ENCODE measurements at regions not wholly inside any gene's neighbourhood (a gene's known extent, or its start where the extent isn't known, plus 50 kb on each side); places are given as distances from the start of the nearest gene placed in this dataset.

DNA sequence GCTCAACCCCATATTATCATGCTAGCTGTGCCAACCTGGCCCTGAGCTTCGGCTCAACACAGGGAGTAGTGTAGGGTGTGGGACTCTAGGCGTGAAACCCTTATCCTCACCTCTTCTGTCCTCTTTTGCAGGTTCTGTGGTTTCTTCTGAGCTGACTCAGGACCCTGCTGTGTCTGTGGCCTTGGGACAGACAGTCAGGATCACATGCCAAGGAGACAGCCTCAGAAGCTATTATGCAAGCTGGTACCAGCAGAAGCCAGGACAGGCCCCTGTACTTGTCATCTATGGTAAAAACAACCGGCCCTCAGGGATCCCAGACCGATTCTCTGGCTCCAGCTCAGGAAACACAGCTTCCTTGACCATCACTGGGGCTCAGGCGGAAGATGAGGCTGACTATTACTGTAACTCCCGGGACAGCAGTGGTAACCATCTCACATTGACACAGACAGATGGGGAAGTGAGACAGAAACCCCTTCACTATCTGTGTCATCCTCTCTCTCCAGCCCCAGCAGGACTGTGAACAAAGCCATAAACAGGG is 76.4 kb downstream of the GGTLC2 start (continued):
- TF ChIP-seq, protein P1, sequence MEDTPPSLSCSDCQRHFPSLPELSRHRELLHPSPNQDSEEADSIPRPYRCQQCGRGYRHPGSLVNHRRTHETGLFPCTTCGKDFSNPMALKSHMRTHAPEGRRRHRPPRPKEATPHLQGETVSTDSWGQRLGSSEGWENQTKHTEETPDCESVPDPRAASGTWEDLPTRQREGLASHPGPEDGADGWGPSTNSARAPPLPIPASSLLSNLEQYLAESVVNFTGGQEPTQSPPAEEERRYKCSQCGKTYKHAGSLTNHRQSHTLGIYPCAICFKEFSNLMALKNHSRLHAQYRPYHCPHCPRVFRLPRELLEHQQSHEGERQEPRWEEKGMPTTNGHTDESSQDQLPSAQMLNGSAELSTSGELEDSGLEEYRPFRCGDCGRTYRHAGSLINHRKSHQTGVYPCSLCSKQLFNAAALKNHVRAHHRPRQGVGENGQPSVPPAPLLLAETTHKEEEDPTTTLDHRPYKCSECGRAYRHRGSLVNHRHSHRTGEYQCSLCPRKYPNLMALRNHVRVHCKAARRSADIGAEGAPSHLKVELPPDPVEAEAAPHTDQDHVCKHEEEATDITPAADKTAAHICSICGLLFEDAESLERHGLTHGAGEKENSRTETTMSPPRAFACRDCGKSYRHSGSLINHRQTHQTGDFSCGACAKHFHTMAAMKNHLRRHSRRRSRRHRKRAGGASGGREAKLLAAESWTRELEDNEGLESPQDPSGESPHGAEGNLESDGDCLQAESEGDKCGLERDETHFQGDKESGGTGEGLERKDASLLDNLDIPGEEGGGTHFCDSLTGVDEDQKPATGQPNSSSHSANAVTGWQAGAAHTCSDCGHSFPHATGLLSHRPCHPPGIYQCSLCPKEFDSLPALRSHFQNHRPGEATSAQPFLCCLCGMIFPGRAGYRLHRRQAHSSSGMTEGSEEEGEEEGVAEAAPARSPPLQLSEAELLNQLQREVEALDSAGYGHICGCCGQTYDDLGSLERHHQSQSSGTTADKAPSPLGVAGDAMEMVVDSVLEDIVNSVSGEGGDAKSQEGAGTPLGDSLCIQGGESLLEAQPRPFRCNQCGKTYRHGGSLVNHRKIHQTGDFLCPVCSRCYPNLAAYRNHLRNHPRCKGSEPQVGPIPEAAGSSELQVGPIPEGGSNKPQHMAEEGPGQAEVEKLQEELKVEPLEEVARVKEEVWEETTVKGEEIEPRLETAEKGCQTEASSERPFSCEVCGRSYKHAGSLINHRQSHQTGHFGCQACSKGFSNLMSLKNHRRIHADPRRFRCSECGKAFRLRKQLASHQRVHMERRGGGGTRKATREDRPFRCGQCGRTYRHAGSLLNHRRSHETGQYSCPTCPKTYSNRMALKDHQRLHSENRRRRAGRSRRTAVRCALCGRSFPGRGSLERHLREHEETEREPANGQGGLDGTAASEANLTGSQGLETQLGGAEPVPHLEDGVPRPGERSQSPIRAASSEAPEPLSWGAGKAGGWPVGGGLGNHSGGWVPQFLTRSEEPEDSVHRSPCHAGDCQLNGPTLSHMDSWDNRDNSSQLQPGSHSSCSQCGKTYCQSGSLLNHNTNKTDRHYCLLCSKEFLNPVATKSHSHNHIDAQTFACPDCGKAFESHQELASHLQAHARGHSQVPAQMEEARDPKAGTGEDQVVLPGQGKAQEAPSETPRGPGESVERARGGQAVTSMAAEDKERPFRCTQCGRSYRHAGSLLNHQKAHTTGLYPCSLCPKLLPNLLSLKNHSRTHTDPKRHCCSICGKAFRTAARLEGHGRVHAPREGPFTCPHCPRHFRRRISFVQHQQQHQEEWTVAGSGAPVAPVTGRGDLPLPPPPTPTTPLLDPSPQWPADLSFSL (CRISPR knock-in tag; IDR thresholded peaks at IDR 0.05): no peak

DNA sequence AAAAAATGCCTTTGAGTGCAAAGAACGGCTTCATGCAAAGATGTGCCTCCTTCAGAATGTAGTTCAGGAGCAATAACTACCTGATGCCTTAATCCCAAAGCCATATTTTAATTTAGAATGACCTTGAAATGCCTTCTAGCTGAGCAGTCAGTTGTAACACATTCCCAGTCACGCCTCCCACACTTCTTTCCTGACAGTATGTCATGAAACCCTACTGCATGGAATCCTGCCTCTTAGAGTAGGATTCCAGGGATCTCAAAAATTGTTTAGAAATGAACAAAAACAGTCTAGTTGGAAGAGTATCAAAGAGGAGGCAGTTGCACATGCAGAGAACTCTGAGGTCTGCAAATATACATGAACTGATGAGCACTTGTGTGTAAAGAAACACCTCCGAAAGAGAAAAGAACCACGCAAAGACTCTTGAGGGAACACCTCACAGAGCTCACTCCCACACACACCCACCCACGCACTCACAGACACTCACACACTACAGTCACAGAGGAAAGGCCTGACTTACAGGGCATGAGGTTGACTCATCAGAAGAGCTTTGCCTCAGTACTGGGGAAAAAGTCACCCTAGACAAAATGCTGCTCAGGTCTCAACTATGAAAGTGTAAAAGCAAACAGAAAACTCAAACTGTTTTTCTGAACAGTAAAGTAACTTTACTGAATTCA is 77.4 kb downstream of the GGTLC2 start:
- no peak for FAIRE-seq
- ChIA-PET CTCF (ENCODE audit: low intra/inter-chr PET ratio, low total read pairs) (no interaction called here), POLR2A (no interaction called here)
- H3K4me1 ChIP-seq (ENCODE audit: insufficient read depth, low read length): no peaks in the 10 kb centered on the region
- no peaks in the 10 kb centered on the region for H4K20me1 ChIP-seq (ENCODE audit: insufficient read depth, low read length)
- H3K4me2 ChIP-seq (ENCODE audit: low read depth, low read length): no peak overlapping the region
- no peak overlapping the region for H3K9ac ChIP-seq (ENCODE audit: insufficient read depth, low read depth, low read length)
- no peak overlapping the region for H2AFZ ChIP-seq (ENCODE audit: low read length)
- no peaks in the 10 kb centered on the region for H3K79me2 ChIP-seq (ENCODE audit: insufficient read depth, low read length)
- H3K9me3 ChIP-seq (ENCODE audit: low read length): no peaks in the 10 kb centered on the region
- H3K27me3 ChIP-seq (ENCODE audit: control insufficient read depth in 1 of 2, insufficient read depth in 2 of 2, low read length in 2 of 2): peaks cover 0 to 18% of the 10 kb centered on the region in 2 experiments; a peak in 1 of 5 replicates
- in situ Hi-C loops (cut with HindIII; ENCODE audit: extremely low pct_ligation_motif_present, low pct_unique_long_range_greater_than_20kb): no loop called here
- ATAC-seq: no peak
- no TSS peak for BruUV-seq (replicated peaks)
- H3K4me3 ChIP-seq (replicated peaks in 1 of 3; ENCODE audit: insufficient read depth in 1 of 3, low read depth in 2 of 3, low read length in 3 of 3): no peak overlapping the region
- DNase-seq (ENCODE audit: low spot score): no peak
- 2% methylated on average over 5 of the region's 5 CpGs for WGBS (ENCODE audit: low lambda C conversion rate)
- H3K27ac ChIP-seq (ENCODE audit: extremely low read length, insufficient read depth, low read length): no peak overlapping the region
- H3K36me3 ChIP-seq (replicated peaks in 1 of 2; ENCODE audit: control insufficient read depth in 1 of 2, insufficient read depth in 2 of 2, low read length in 2 of 2): no peaks in the 10 kb centered on the region
- intact Hi-C loops (cut with micrococcal nuclease; ENCODE audit: unreplicated experiment): no loop called here
- TF ChIP-seq ZSCAN9 (CRISPR knock-in tag; IDR thresholded peaks at IDR 0.05; ENCODE audit: borderline replicate concordance) (no peak), ZNF557 (CRISPR knock-in tag; IDR thresholded peaks at IDR 0.05) (no peak), KLF9 (CRISPR knock-in tag; IDR thresholded peaks at IDR 0.05; ENCODE audit: low read depth) (no peak), GABPB1 (CRISPR knock-in tag; IDR thresholded peaks at IDR 0.05) (no peak), MYC (CRISPR knock-in tag; IDR thresholded peaks at IDR 0.05; ENCODE audit: borderline replicate concordance) (no peak), ONECUT2 (CRISPR knock-in tag; IDR thresholded peaks at IDR 0.05) (no peak)
- TF ChIP-seq, protein P2, sequence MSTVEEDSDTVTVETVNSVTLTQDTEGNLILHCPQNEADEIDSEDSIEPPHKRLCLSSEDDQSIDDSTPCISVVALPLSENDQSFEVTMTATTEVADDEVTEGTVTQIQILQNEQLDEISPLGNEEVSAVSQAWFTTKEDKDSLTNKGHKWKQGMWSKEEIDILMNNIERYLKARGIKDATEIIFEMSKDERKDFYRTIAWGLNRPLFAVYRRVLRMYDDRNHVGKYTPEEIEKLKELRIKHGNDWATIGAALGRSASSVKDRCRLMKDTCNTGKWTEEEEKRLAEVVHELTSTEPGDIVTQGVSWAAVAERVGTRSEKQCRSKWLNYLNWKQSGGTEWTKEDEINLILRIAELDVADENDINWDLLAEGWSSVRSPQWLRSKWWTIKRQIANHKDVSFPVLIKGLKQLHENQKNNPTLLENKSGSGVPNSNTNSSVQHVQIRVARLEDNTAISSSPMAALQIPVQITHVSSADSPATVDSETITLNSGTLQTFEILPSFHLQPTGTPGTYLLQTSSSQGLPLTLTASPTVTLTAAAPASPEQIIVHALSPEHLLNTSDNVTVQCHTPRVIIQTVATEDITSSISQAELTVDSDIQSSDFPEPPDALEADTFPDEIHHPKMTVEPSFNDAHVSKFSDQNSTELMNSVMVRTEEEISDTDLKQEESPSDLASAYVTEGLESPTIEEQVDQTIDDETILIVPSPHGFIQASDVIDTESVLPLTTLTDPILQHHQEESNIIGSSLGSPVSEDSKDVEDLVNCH (CRISPR knock-in tag; IDR thresholded peaks at IDR 0.05): no peak
- TF ChIP-seq, protein P3, sequence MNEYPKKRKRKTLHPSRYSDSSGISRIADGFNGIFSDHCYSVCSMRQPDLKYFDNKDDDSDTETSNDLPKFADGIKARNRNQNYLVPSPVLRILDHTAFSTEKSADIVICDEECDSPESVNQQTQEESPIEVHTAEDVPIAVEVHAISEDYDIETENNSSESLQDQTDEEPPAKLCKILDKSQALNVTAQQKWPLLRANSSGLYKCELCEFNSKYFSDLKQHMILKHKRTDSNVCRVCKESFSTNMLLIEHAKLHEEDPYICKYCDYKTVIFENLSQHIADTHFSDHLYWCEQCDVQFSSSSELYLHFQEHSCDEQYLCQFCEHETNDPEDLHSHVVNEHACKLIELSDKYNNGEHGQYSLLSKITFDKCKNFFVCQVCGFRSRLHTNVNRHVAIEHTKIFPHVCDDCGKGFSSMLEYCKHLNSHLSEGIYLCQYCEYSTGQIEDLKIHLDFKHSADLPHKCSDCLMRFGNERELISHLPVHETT (CRISPR knock-in tag; conservative IDR thresholded peaks at IDR 0.05): no peak

All from HepG2 (cell line).